ENCODE measurements at regions not wholly inside any gene's neighbourhood (a gene's known extent, or its start where the extent isn't known, plus 50 kb on each side); places are given as distances from the start of the nearest gene placed in this dataset.

- H3K9me3 ChIP-seq (ENCODE audit: control insufficient read depth in 2 of 2, low read length in 2 of 2): no peaks in the 10 kb centered on the region
- no peak overlapping the region for H3K9ac ChIP-seq (ENCODE audit: low read length in 2 of 2)
- H3K4me3 ChIP-seq (ENCODE audit: low read length in 2 of 2): no peak overlapping the region
- no peaks in the 10 kb centered on the region for H3K27me3 ChIP-seq (ENCODE audit: control insufficient read depth in 1 of 2, insufficient read depth in 2 of 2, low read length in 2 of 2)
- H3K4me1 ChIP-seq (ENCODE audit: control insufficient read depth, insufficient read depth, low read length): peaks cover 2% of the 10 kb centered on the region
- no peaks in the 10 kb centered on the region for H3K36me3 ChIP-seq (ENCODE audit: control insufficient read depth in 2 of 2, insufficient read depth in 2 of 2, low read length in 2 of 2)
- H3K27ac ChIP-seq (ENCODE audit: low read length): no peak overlapping the region
These were observed 62.0 kb upstream of the TAF1B start for GRCh38 chr2:9781252-9781651.

GRCh38 chr2:9782197-9782719, 61.0 kb upstream of the TAF1B start:
- no peaks in the 10 kb centered on the region for H3K36me3 ChIP-seq (ENCODE audit: control insufficient read depth in 2 of 2, insufficient read depth in 2 of 2, low read length in 2 of 2)
- H3K9me3 ChIP-seq (ENCODE audit: control insufficient read depth in 2 of 2, low read length in 2 of 2): no peaks in the 10 kb centered on the region
- H3K27me3 ChIP-seq (ENCODE audit: control insufficient read depth in 1 of 2, insufficient read depth in 2 of 2, low read length in 2 of 2): no peaks in the 10 kb centered on the region
- H3K4me3 ChIP-seq (ENCODE audit: low read length in 2 of 2): no peak overlapping the region
- no peak overlapping the region for H3K9ac ChIP-seq (ENCODE audit: low read length in 2 of 2)
- no peak overlapping the region for H3K27ac ChIP-seq (ENCODE audit: low read length)
- H3K4me1 ChIP-seq (ENCODE audit: control insufficient read depth, insufficient read depth, low read length): peaks cover 2% of the 10 kb centered on the region

- Histone ChIP-seq H3K9ac (ENCODE audit: low read length in 2 of 2) (no peak overlapping the region), H3K27me3 (ENCODE audit: control insufficient read depth in 1 of 2, insufficient read depth in 2 of 2, low read length in 2 of 2) (no peaks in the 10 kb centered on the region), H3K9me3 (ENCODE audit: control insufficient read depth in 2 of 2, low read length in 2 of 2) (no peaks in the 10 kb centered on the region), H3K4me1 (ENCODE audit: control insufficient read depth, insufficient read depth, low read length) (peaks cover 2% of the 10 kb centered on the region), H3K36me3 (ENCODE audit: control insufficient read depth in 2 of 2, insufficient read depth in 2 of 2, low read length in 2 of 2) (no peaks in the 10 kb centered on the region), H3K27ac (ENCODE audit: low read length) (no peak overlapping the region), H3K4me3 (ENCODE audit: low read length in 2 of 2) (no peak overlapping the region)
These were observed 53.9 kb upstream of the TAF1B start for GRCh38 chr2:9789371-9789770.

- H3K27ac ChIP-seq (ENCODE audit: low read length): no peak overlapping the region
- H3K4me1 ChIP-seq (ENCODE audit: control insufficient read depth, insufficient read depth, low read length): peaks cover 2% of the 10 kb centered on the region
- no peaks in the 10 kb centered on the region for H3K9me3 ChIP-seq (ENCODE audit: control insufficient read depth in 2 of 2, low read length in 2 of 2)
- H3K36me3 ChIP-seq (ENCODE audit: control insufficient read depth in 2 of 2, insufficient read depth in 2 of 2, low read length in 2 of 2): no peaks in the 10 kb centered on the region
- no peak overlapping the region for H3K9ac ChIP-seq (ENCODE audit: low read length in 2 of 2)
- no peak overlapping the region for H3K4me3 ChIP-seq (ENCODE audit: low read length in 2 of 2)
- H3K27me3 ChIP-seq (ENCODE audit: control insufficient read depth in 1 of 2, insufficient read depth in 2 of 2, low read length in 2 of 2): no peaks in the 10 kb centered on the region
These were observed 52.5 kb upstream of the TAF1B start for GRCh38 chr2:9790702-9791225.

GRCh38 chr2:9791711-9792110, 51.6 kb upstream of the TAF1B start:
- H3K27me3 ChIP-seq (ENCODE audit: control insufficient read depth in 1 of 2, insufficient read depth in 2 of 2, low read length in 2 of 2): no peaks in the 10 kb centered on the region
- no peaks in the 10 kb centered on the region for H3K36me3 ChIP-seq (ENCODE audit: control insufficient read depth in 2 of 2, insufficient read depth in 2 of 2, low read length in 2 of 2)
- no peak overlapping the region for H3K9ac ChIP-seq (ENCODE audit: low read length in 2 of 2)
- peaks cover 2% of the 10 kb centered on the region for H3K4me1 ChIP-seq (ENCODE audit: control insufficient read depth, insufficient read depth, low read length)
- H3K4me3 ChIP-seq (ENCODE audit: low read length in 2 of 2): no peak overlapping the region
- no peak overlapping the region for H3K27ac ChIP-seq (ENCODE audit: low read length)
- no peaks in the 10 kb centered on the region for H3K9me3 ChIP-seq (ENCODE audit: control insufficient read depth in 2 of 2, low read length in 2 of 2)

- H3K4me3 ChIP-seq (ENCODE audit: low read length in 2 of 2): no peak overlapping the region
- peaks cover 2% of the 10 kb centered on the region for H3K4me1 ChIP-seq (ENCODE audit: control insufficient read depth, insufficient read depth, low read length)
- no peaks in the 10 kb centered on the region for H3K9me3 ChIP-seq (ENCODE audit: control insufficient read depth in 2 of 2, low read length in 2 of 2)
- no peak overlapping the region for H3K27ac ChIP-seq (ENCODE audit: low read length)
- no peaks in the 10 kb centered on the region for H3K27me3 ChIP-seq (ENCODE audit: control insufficient read depth in 1 of 2, insufficient read depth in 2 of 2, low read length in 2 of 2)
- no peaks in the 10 kb centered on the region for H3K36me3 ChIP-seq (ENCODE audit: control insufficient read depth in 2 of 2, insufficient read depth in 2 of 2, low read length in 2 of 2)
- no peak overlapping the region for H3K9ac ChIP-seq (ENCODE audit: low read length in 2 of 2)
These were observed 49.9 kb upstream of the TAF1B start for GRCh38 chr2:9793156-9793917.
